ENCODE measurements at regions not wholly inside any gene's neighbourhood (a gene's known extent, or its start where the extent isn't known, plus 50 kb on each side); places are given as distances from the start of the nearest gene placed in this dataset.

- no peak for TF ChIP-seq CTCF (IDR thresholded peaks at IDR 0.05)
- TF ChIP-seq POLR2A (IDR thresholded peaks at IDR 0.05): no peak
Observed at GRCh38 chr17:65434251-65434650, 127.2 kb downstream of the AXIN2 start.

Data from right lobe of liver (tissue), 4 donors.